22Rv1 (cell line): ENCODE measurements at regions not wholly inside any gene's neighbourhood (a gene's known extent, or its start where the extent isn't known, plus 50 kb on each side); places are given as distances from the start of the nearest gene placed in this dataset.

Source experiments
- H3K27ac ChIP-seq: fragments of 450-650 bp; 2 replicates; pipeline ENCODE4 v1.5.1; 2017
- ZFX ChIP-seq: fragments of 450-650 bp; IDR thresholded peaks from 2 replicates; pipeline ENCODE4 v1.6.1; 2017; ENCODE audit warnings: antibody characterized with exemption, borderline replicate concordance
- TF ChIP-seq, protein P1 (sequence below): fragments of 450-650 bp; IDR thresholded peaks from 2 replicates; pipeline ENCODE4 v1.5.1; 2017; ENCODE audit warnings: mild to moderate bottlenecking

- H3K27ac ChIP-seq = no peak overlapping the region
- TF ChIP-seq, protein P1, sequence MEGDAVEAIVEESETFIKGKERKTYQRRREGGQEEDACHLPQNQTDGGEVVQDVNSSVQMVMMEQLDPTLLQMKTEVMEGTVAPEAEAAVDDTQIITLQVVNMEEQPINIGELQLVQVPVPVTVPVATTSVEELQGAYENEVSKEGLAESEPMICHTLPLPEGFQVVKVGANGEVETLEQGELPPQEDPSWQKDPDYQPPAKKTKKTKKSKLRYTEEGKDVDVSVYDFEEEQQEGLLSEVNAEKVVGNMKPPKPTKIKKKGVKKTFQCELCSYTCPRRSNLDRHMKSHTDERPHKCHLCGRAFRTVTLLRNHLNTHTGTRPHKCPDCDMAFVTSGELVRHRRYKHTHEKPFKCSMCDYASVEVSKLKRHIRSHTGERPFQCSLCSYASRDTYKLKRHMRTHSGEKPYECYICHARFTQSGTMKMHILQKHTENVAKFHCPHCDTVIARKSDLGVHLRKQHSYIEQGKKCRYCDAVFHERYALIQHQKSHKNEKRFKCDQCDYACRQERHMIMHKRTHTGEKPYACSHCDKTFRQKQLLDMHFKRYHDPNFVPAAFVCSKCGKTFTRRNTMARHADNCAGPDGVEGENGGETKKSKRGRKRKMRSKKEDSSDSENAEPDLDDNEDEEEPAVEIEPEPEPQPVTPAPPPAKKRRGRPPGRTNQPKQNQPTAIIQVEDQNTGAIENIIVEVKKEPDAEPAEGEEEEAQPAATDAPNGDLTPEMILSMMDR = no peak
- TF ChIP-seq ZFX = no peak
Measured at GRCh38 chr16:64780445-64780844, 341.4 kb downstream of the CDH11 start.

DNA sequence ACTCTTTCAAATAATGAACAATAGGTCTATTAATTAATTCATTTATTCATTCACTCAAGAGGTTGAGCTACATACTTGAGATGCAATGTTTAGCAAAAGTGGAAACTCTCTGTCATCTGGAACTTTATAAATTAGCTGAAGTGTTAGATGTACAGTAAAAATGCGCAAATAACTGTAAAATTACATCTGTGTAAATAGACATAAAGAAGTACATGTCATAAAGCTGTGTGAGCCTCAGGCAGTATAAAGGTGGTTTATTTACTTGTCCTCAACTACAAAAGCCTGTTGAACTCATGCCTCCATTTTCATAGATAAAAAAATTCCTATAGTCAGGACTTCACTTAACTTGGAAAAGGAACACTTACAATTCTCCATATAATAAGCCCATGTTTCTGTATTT, 343.1 kb downstream of the CDH11 start:
- TF ChIP-seq, protein P1 = no peak
- TF ChIP-seq ZFX = no peak
- no peak overlapping the region for H3K27ac ChIP-seq

- no peak for TF ChIP-seq ZFX
- TF ChIP-seq, protein P1 = no peak
- H3K27ac ChIP-seq = no peak overlapping the region
Measured at GRCh38 chr16:64773638-64774037, 348.2 kb downstream of the CDH11 start.

DNA sequence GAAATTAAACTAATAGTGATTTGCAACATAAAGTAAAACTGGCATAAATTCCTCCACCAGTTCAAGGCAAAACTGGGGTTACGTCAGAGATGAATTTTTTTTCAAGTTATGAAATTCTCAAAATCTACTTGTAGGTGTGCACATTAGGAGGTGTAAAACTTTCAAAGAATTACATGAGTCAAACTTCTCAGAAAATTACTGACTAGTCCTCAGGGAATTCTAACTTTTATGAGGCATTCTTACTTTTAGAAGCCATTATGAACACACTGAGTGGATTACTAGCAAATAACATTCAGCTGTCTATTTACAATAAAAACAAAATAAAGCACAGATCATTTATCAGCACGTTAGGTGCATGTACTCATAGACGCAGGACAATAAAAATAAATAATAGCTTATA, 348.7 kb downstream of the CDH11 start:
- TF ChIP-seq, protein P1 = no peak
- no peak for TF ChIP-seq ZFX

GRCh38 chr16:64771273-64771672, 350.6 kb downstream of the CDH11 start:
- no peak for TF ChIP-seq ZFX
- TF ChIP-seq, protein P1 = no peak

More for the DNA sequence above, 348.7 kb downstream of the CDH11 start:
- no peak overlapping the region for H3K27ac ChIP-seq

GRCh38 chr16:64762211-64762610, 359.7 kb downstream of the CDH11 start:
- no peak for TF ChIP-seq ZFX
- TF ChIP-seq, protein P1 = no peak
- no peak overlapping the region for H3K27ac ChIP-seq

More at GRCh38 chr16:64771273-64771672, 350.6 kb downstream of the CDH11 start:
- no peak overlapping the region for H3K27ac ChIP-seq

DNA sequence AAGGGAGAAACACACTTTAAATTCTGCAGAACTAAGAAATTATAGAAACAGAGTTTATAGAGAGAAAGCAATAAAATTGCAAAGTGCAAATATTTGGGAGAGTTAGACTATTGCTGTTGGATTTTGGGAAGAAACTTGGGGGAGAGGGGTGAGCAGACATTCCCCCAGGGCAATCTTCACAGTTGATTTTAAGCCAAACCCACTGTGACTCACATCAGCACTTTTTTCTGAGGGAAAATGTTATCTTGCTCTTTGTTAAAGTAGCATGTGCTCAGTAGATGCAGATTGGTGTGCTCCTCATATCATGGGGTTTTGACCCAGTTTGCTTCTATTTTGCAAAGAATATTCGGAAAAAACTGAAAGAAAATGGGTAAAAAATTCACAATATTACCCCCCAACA, 367.6 kb downstream of the CDH11 start:
- TF ChIP-seq, protein P1 = no peak
- H3K27ac ChIP-seq = no peak overlapping the region
